Neural cell (in vitro differentiated cells): ENCODE measurements at regions not wholly inside any gene's neighbourhood (a gene's known extent, or its start where the extent isn't known, plus 50 kb on each side); places are given as distances from the start of the nearest gene placed in this dataset.

Experiments used
- H2AFZ ChIP-seq: fragments of 200-600, 300-800 bp; sonication (generic), shearing (Covaris generic); 2 replicates; pipeline ENCODE4 v1.6.0; 2014; ENCODE audit warnings: low read depth, mild to moderate bottlenecking, antibody characterized with exemption, low read length, moderate library complexity
- H3F3A ChIP-seq: fragments of 200-600 bp; shearing (Covaris generic); 2 replicates; pipeline ENCODE4 v1.6.1; 2016; ENCODE audit warnings: mild to moderate bottlenecking, moderate library complexity, mixed read lengths, antibody characterized with exemption, low read length; ENCODE audit not compliant: insufficient read depth, poor library complexity, severe bottlenecking
- H3K27ac ChIP-seq: fragments of 200-600, 300-800 bp; sonication (generic), shearing (Covaris generic); 2 replicates; pipeline ENCODE4 v1.5.1; 2014; ENCODE audit warnings: mild to moderate bottlenecking, low read length, moderate library complexity
- H3K27me3 ChIP-seq: fragments of 300-800, 200-600 bp; sonication (generic), shearing (Covaris generic); 2 replicates; pipeline ENCODE4 v1.6.0; 2014; ENCODE audit warnings: mild to moderate bottlenecking, low read depth, low read length, moderate library complexity; ENCODE audit not compliant: insufficient read depth
- H3K36me3 ChIP-seq: fragments of 300-800, 200-600 bp; sonication (generic), shearing (Covaris generic); 2 replicates; pipeline ENCODE4 v1.5.1; 2014; ENCODE audit warnings: mild to moderate bottlenecking, antibody characterized with exemption, low read length, moderate library complexity; ENCODE audit not compliant: insufficient read depth
- H3K4me2 ChIP-seq: fragments of 300-800, 200-600 bp; sonication (generic), shearing (Covaris generic); 2 replicates; pipeline ENCODE4 v1.6.0; 2014; ENCODE audit warnings: mild to moderate bottlenecking, low read length
- H3K4me3 ChIP-seq: fragments of 300-800, 200-600 bp; sonication (generic), shearing (Covaris generic); 2 replicates; pipeline ENCODE4 v1.5.1; 2014; ENCODE audit warnings: mild to moderate bottlenecking, low read length, moderate library complexity
- H3K79me2 ChIP-seq: fragments of 200-600 bp; shearing (Covaris generic); replicated peaks from 2 replicates; pipeline ENCODE4 v1.6.0; 2014; ENCODE audit warnings: mild to moderate bottlenecking, low read length, moderate library complexity; ENCODE audit not compliant: insufficient read depth
- H3K9ac ChIP-seq: fragments of 300-800, 200-600 bp; sonication (generic), shearing (Covaris generic); 2 replicates; pipeline ENCODE4 v1.6.1; 2016; ENCODE audit warnings: mild to moderate bottlenecking, low read length, mixed read lengths
- H3K9me2 ChIP-seq: fragments of 200-600 bp; shearing (Covaris generic); 2 replicates; pipeline ENCODE4 v1.6.1; 2016; ENCODE audit warnings: mild to moderate bottlenecking, low read length, mixed read lengths; ENCODE audit not compliant: insufficient read depth
- H3K9me3 ChIP-seq: fragments of 200-600, 300-800 bp; sonication (generic), shearing (Covaris generic); 2 replicates; pipeline ENCODE4 v1.6.1; 2016; ENCODE audit warnings: mild to moderate bottlenecking, mixed run types, low read length, moderate library complexity, mixed read lengths
- H4K20me1 ChIP-seq: fragments of 200-600 bp; shearing (Covaris generic); 2 replicates; pipeline ENCODE4 v1.6.1; 2016; ENCODE audit warnings: mild to moderate bottlenecking, mixed run types; ENCODE audit not compliant: insufficient read depth
- CTCF ChIP-seq: fragments of 450-650 bp; IDR thresholded peaks from 2 replicates; pipeline ENCODE4 v1.5.1; 2014; ENCODE audit warnings: antibody characterized with exemption, mild to moderate bottlenecking, moderate library complexity; ENCODE audit not compliant: poor library complexity, severe bottlenecking
- EP300 ChIP-seq: fragments of 450-650 bp; conservative IDR thresholded peaks from 2 replicates; pipeline ENCODE4 v1.6.1; 2014; ENCODE audit warnings: antibody characterized with exemption, mild to moderate bottlenecking, moderate library complexity; ENCODE audit not compliant: poor library complexity, severe bottlenecking
- EZH2 ChIP-seq: fragments of 200-600, 300-800 bp; shearing (Covaris generic), sonication (generic); IDR thresholded peaks from 2 replicates; pipeline ENCODE4 v1.6.1; 2014; ENCODE audit warnings: antibody characterized with exemption, low read length, borderline replicate concordance, mild to moderate bottlenecking; ENCODE audit not compliant: insufficient read depth, poor library complexity, severe bottlenecking
- MXI1 ChIP-seq: fragments of 450-650 bp; conservative IDR thresholded peaks from 2 replicates; pipeline ENCODE4 v1.6.1; 2014; ENCODE audit warnings: antibody characterized with exemption, mild to moderate bottlenecking; ENCODE audit not compliant: poor library complexity, severe bottlenecking
- POLR2AphosphoS5 ChIP-seq: IDR thresholded peaks from 2 replicates; pipeline ENCODE4 v1.6.1; 2012
- RAD21 ChIP-seq: fragments of 450-650 bp; conservative IDR thresholded peaks from 2 replicates; pipeline ENCODE4 v1.6.1; 2014; ENCODE audit warnings: antibody characterized with exemption, mild to moderate bottlenecking, moderate library complexity
- SMC3 ChIP-seq: fragments of 450-650 bp; conservative IDR thresholded peaks from 2 replicates; pipeline ENCODE4 v1.6.1; 2014; ENCODE audit warnings: antibody characterized with exemption, mild to moderate bottlenecking, moderate library complexity; ENCODE audit not compliant: poor library complexity
- TAF1 ChIP-seq: IDR thresholded peaks from 2 replicates; pipeline ENCODE4 v1.6.1; 2012; ENCODE audit warnings: low read depth
- TF ChIP-seq, protein P1 (sequence below): IDR thresholded peaks from 2 replicates; pipeline ENCODE4 v1.6.1; 2012; ENCODE audit warnings: borderline replicate concordance

DNA sequence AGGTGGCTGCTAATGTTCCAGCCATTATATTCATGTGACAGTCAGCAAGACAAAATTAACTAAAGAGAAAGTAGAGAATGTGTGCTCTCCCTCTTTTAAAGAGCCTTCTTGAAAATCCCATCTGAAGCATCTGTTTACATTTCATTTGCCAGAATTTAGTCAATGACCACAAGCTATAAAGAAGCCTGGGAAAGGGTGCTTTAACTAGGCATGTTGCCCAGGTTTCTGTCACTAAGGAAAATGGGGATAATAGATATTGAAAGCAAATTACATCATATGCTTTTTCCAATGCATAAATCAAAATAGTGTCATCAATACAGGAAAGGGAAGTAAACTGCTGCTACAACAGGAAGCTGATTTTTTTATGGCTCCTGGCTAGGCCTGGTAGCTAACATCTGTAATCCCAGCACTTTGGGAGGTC lies 67.7 kb downstream of the ELAPOR2 start:
- no peak overlapping the region for H3K27ac ChIP-seq
- no peaks in the 10 kb centered on the region for H3K27me3 ChIP-seq
- H3K9me2 ChIP-seq = no peaks in the 10 kb centered on the region
- no peak overlapping the region for H3K4me3 ChIP-seq
- peaks cover 13% of the 10 kb centered on the region for H3K79me2 ChIP-seq
- H3K4me2 ChIP-seq = no peak overlapping the region
- no peak overlapping the region for H2AFZ ChIP-seq
- no peaks in the 10 kb centered on the region for H3K36me3 ChIP-seq
- no peaks in the 10 kb centered on the region for H3F3A ChIP-seq
- no peaks in the 10 kb centered on the region for H4K20me1 ChIP-seq
- TF ChIP-seq POLR2AphosphoS5 = no peak
- TF ChIP-seq EZH2 = no peak
- TF ChIP-seq, protein P1, sequence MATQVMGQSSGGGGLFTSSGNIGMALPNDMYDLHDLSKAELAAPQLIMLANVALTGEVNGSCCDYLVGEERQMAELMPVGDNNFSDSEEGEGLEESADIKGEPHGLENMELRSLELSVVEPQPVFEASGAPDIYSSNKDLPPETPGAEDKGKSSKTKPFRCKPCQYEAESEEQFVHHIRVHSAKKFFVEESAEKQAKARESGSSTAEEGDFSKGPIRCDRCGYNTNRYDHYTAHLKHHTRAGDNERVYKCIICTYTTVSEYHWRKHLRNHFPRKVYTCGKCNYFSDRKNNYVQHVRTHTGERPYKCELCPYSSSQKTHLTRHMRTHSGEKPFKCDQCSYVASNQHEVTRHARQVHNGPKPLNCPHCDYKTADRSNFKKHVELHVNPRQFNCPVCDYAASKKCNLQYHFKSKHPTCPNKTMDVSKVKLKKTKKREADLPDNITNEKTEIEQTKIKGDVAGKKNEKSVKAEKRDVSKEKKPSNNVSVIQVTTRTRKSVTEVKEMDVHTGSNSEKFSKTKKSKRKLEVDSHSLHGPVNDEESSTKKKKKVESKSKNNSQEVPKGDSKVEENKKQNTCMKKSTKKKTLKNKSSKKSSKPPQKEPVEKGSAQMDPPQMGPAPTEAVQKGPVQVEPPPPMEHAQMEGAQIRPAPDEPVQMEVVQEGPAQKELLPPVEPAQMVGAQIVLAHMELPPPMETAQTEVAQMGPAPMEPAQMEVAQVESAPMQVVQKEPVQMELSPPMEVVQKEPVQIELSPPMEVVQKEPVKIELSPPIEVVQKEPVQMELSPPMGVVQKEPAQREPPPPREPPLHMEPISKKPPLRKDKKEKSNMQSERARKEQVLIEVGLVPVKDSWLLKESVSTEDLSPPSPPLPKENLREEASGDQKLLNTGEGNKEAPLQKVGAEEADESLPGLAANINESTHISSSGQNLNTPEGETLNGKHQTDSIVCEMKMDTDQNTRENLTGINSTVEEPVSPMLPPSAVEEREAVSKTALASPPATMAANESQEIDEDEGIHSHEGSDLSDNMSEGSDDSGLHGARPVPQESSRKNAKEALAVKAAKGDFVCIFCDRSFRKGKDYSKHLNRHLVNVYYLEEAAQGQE = no peak
- TF ChIP-seq MXI1 = no peak
- no peak for TF ChIP-seq RAD21
- no peak for TF ChIP-seq CTCF
- no peak for TF ChIP-seq SMC3
- no peak for TF ChIP-seq EP300
- TF ChIP-seq TAF1 = no peak
- H3K9me3 ChIP-seq = no peaks in the 10 kb centered on the region
- no peak overlapping the region for H3K9ac ChIP-seq

DNA sequence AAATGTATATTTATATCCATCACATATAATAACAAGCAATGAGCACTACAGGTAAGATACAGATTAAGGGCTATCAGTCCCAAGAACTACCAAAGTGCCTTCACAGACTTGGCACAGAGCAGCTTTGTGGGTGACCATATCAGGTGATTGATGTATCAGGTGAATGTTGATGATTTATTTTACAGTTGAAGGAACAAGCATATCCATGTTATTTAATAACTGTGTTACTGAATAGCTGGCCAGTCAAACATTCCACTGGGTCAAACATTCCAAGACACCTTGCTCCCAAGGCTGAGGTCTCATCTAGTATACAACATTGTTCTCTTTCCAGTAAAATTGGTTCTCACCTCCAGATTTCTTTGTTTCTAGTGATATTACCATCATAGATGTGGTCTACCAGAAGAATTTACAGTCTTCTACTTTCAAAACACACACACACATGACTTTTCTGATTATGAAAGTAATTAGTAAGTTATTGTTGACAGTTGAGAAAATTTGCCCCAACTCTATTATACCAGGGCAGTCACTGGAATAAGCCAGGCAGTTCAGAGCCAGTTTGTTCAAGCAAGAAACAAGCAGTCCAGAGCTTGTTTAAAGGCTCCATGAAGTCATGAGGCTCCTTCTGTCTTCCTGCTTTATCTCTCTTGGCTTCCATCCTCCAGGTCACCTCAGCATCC lies 68.2 kb downstream of the ELAPOR2 start:
- Histone ChIP-seq H3F3A (no peaks in the 10 kb centered on the region), H3K4me2 (no peak overlapping the region), H3K4me3 (no peak overlapping the region), H3K9me2 (no peaks in the 10 kb centered on the region), H3K9me3 (no peaks in the 10 kb centered on the region), H3K27ac (no peak overlapping the region), H3K36me3 (no peaks in the 10 kb centered on the region), H2AFZ (no peak overlapping the region), H3K9ac (no peak overlapping the region), H3K79me2 (peaks cover 10% of the 10 kb centered on the region), H3K27me3 (no peaks in the 10 kb centered on the region), H4K20me1 (no peaks in the 10 kb centered on the region)
- TF ChIP-seq, protein P1 = no peak
- TF ChIP-seq CTCF = no peak
- no peak for TF ChIP-seq EZH2
- TF ChIP-seq EP300 = no peak
- no peak for TF ChIP-seq POLR2AphosphoS5
- TF ChIP-seq MXI1 = no peak
